ENCODE measurements at regions not wholly inside any gene's neighbourhood (a gene's known extent, or its start where the extent isn't known, plus 50 kb on each side); places are given as distances from the start of the nearest gene placed in this dataset.

DNA sequence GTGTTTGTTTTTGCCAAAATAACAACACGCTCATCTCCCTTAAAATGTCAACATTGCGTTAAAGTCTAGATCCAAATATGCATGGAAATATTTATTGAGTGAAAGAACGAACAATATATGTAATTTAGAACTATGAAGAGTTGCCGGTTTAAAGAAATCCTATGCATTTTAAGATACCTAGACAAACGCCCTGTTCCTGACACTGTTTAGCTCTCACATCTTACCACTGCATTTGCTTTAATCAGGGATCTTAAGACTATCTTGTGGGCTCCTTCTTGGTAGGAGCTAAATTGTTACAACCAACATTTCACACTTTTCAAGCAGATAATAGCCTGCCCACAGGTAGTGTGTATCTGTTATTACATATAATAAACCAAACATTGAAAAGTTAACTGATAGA is 96.6 kb upstream of the RPS6KA3 start:
- no peak for DNase-seq

DNA sequence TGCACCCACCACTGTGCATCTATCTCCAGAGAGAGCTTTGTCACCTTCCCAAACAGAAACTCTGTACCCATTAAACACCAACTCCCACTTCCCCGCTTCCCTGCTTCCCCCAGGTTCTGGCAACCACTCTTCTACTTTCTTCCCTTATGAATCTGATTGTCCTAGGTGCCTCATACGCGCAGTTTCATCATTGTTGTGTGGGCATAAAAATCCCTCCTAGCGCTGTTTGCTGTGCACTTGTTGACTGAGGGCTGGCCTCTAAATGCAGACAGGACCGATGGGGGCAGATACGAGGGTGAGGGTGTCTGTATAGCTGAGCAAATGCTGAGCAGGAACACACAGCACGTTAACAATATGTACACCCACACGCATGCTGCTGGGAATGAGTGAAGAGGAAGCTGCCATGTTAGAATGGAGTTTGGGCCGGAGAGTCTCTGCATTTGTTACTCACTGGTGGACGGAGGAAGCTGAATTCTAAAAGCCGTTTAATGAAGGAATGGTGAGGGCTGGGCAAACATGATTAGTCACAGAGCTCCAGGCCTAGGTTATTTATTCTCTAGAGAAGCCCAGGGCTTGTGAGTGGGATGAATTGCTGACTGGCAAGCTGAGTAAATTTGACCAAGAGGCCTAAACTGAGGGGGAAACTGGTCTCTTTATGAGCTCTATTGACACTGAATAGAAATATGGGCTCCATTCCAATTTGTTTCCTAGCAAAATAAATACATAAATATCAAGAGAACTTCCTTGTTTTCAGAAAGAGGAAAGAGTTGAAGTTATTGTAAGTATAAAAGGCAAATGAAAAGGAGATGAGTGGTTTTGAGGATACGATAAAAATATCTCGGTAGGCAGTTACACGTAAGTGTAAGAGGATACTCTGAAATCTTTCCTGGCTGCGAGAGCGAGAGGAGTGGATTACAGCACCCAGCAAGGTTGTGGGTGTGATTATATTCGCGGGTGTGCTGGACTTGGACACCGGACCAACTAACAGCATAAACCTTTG is 95.9 kb upstream of the RPS6KA3 start:
- DNase-seq = no peak

DNA sequence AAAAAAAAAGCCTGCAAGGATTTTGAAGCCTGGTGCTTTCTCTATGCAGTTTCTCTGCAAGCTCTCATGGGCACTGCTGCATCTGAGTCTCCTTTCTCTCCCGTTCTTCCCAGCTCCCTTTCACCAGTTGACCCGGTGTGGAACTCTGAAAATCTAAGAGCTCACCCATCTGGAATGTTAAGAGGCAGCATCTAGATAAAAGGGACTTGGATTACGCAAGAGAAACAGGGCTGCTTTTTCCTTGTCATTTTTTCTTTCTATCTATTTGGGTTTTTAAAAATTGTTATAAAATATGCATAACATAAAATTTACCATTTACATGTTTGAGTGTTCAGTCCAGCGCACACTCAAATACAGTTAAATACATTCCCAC is 95.2 kb upstream of the RPS6KA3 start:
- no peak for DNase-seq

DNA sequence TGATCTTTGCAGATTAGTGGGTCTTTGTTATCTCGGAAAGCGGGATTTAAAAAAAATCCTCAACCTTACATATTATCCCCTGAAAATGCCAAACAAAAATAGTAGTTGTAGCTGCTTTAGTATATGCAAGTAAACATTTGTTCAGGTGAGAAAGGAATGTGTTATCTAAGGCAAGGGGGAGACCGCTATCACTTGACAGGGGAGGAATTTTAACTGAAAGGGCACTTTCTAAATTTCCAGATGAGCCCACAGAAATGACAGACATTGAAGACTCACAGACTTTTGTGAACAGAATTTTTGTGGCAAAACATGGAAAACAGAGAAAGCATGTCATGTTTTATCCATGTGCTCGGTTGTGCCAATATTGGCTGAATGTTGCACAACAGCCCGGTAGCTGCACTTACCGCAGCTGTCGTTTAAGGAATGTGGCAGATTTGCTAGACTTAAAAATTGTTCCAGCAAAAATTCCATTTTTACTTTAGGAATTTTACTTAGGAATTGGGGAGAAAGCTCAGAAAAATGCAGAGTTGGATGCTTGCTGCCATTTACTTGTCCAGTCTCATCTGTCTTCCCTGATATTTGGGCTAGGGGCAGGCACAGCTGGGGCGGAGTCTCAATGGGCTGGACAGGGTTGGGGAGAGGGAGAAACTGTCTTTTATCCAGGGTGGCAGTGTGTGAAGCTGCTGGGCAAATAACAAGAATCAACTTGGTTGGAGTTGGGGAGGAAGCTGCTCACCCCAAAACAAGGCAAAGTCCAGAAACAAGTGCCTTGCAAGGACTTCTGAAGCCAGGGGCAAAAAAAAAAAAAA is 94.6 kb upstream of the RPS6KA3 start:
- DNase-seq = no peak

DNA sequence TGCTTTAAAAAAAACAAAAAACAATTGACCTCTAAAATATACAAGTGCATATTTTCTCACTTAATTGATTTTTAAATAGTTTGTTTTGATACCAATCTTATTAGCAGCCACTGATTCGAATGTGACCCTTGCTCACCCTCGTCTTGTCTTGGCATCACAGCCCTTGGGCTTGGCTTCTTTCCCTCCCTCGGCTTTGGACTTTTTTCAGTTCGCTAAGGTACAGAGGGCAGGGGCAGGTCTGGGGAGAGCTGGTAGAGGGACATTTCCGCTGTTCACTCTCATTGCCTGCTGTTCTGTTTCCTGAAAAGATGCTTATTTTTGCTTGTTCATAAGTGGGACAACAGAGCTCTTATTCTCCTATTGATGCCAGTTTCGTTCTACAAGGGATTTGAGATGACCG is 88.5 kb upstream of the RPS6KA3 start:
- no peak for DNase-seq

DNA sequence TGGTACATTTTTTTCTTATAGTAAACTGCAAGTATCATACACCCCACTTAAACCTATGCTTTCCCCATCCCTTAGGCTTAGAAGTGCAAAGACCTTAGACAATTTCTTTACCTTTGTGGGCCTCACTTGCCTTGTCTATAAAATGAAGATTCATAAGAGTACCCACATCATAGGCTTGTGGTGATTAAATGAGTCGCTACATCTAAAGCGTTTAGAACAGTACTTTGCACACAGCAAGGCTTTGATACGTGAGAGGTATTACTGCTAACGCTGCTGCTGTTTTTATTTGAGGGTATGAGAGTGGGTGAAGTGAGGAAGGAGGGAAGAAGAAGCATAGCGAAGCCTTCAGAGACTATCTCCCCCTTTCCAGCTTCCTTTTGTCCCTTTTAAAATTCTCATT is 87.8 kb upstream of the RPS6KA3 start:
- no peak for DNase-seq

DNA sequence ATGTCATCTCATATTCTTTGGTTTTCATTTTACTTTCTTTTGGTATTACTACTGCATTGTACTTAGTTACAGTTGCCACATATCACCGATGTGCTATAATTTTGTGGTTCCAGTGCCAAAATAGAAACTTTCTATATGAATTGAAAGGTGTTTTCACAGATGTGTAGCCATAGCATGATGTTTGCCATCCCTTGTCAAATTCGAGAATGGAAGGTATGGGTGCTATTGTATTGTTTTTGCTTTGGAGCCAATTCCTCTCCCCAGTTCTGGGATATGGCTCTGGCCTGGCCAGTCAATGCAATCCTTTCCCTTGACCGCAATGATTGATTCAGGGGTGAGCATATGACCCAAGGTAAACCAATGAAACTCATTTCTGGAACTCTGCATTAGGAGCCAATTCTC is 86.2 kb upstream of the RPS6KA3 start:
- no peak for DNase-seq

DNA sequence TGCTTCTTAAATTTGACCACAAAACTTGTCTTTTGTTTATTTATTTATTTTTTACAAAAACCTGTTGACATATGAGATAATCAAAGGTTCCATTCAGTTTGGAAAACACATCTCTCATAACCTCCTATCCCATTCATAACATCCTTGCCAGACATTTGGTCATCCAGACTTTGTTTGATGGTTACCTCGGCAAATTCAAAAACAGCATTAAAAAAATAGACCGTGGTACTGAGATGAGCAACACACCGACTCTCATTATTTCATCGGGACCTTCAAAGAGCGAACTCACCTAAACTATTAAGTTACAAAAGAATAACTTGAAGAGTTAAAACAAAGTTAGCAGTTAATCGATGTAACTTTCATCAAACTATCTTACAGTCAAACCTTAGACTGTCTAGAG is 85.8 kb upstream of the RPS6KA3 start:
- no peak for DNase-seq

DNA sequence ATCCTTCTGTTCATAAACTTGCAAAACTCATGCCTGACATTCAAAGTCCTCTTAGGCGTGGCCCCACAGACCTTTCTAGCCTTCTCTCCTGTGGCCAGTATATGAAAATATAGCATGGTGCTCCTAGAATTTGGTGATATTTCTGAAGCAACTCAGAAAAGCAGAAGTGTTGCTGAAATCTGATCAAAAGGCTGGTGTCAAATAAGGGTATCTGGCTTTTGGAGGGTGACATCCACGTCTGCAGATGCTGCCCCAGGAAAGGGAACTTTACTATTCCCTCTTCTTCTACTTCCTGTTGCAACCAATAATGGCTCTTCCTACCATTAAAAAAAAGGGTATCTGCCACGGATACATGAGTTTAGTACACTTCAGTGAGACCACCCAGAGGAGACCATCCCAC is 83.9 kb upstream of the RPS6KA3 start:
- DNase-seq = no peak

DNA sequence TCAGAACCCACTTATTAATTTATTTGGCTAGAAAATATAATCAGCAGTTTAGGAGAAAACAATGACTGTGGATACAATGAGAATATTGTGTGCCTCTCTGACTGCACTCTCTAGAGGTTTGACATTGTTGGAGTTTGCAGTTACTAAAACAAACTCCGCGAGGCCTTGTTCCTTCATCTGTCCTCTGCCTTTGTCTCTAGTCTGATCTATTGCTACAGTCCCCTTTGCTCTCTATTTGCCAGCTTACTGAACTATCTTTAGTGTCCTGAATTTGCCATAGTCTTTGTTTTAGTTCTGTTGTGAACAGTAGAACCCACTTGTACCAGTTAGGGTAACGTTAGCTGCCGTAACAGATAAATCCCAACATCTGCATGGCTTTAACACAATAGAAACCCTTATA is 81.4 kb upstream of the RPS6KA3 start:
- DNase-seq = no peak

DNA sequence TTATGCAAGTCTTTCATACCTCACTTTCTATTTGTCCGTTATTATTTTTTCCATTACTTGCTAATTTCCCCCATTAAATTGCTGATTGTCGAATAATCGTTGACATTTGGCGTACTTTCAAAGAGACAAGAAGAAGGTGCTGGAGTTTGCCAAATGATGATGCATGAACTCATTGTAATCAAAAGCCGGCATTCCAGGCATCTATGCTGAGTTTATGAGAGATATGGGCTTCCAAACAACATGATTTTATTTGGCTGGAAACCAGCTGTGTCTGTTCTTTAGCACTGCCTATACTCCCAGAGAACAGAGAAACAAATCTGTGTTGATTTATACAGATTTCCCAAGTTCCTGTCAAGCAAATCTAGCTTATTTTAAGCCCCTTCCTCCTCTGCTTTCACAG is 80.8 kb upstream of the RPS6KA3 start:
- DNase-seq = no peak

DNA sequence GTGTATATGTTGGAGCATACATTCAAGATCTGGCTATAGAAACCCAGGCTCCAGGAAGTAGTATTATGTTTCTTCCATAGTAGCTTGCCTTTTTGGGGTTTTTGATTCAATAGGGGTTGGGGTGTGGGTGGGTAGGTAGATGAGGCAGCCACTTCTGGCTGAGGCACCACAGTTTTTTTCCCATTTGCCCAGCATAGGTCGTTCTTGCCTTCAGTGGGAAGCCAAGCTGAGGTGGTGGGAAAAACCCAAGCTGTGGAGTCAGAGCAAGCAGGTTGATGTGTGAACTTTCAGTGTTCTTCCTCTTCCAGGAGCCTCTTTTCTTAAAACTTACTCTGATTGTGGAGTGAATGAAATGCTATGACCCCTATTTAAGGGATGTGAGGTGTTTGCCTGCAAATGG is 67.0 kb upstream of the RPS6KA3 start:
- DNase-seq = peak; percentile 36

DNA sequence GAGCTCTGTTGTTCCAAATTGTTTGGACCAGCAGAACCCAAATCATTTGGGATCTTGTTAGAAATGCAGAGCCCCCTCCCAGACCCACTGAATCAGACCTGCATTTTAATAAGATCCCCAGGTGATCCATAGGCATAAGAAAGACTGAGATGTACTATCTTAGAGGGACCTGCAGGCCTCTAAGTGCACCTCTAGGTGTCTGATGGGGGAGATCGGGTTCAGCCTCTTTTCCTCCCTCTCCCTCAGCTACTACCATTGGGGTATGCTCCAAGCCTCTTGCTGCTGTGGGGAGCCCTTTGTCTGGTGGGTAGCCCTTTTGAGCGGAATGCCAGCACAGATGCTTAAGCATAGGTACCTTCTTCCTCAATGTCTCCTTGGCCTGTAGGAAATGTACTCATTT is 63.8 kb upstream of the RPS6KA3 start:
- no peak for DNase-seq

DNA sequence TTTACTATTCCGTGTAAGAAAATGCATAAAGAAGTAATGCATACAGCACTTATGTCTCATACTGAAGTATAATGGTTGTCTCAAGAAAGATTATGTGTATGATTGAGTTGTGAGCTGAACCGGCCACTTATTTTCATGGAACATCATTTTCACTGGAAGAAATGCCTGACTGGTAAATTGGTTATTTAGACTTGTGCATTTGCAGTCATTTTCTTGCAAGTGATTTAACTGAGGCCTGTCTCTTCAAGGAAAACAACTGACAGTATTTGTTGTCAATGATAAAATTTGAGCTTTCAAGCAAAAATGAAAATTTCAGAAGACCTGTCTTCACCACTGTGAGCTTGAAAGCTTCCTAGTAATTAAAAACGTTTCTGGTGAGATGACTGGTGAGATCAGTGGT is 62.7 kb upstream of the RPS6KA3 start:
- DNase-seq = no peak

DNA sequence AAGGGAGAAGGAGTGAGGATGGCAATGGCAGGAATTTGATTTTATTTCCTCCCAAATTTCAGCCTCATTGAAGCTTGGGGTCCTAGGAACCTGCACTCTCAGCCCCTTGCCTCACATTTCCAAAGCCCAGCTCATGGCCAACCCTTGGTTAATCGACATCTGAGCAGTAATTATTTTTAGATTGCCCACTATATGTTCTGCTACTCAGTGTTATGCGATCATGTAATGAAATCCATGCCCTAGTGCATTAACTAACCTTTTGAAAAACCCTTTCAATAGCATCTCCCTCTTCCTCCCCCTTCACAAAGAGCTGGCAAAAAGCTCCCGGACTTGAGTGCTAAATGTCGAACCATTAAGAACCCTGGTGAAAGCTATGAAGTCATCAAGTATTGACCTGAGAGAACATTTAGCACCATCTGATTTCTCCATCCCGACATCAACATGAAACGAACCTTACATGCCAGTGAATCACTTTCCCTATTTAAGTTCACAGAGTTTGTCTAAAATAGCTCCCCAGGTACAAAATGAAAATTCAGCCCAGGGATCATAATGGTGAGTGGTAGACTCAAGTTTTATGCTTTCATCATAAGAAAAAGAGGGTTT is 59.2 kb upstream of the RPS6KA3 start:
- no peak for DNase-seq

DNA sequence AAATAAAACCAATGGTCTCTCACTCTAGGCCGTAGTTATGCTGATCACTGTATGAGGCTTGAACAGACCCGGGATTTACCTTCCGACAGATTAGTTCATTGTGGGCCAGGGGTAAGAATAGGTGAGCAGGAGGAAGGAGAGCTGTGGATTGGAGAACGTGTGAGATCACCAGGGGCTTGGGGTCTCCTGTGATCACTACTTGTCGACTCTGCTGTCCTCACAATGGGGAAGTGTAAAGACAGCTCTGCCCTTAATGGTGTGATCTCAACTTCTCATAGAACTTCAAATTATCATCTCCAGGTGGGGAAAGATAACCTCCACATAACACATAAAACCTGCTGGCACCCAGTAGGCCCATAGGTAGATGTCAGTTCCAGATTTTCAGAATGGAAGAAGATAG is 56.2 kb upstream of the RPS6KA3 start:
- DNase-seq = no peak

DNA sequence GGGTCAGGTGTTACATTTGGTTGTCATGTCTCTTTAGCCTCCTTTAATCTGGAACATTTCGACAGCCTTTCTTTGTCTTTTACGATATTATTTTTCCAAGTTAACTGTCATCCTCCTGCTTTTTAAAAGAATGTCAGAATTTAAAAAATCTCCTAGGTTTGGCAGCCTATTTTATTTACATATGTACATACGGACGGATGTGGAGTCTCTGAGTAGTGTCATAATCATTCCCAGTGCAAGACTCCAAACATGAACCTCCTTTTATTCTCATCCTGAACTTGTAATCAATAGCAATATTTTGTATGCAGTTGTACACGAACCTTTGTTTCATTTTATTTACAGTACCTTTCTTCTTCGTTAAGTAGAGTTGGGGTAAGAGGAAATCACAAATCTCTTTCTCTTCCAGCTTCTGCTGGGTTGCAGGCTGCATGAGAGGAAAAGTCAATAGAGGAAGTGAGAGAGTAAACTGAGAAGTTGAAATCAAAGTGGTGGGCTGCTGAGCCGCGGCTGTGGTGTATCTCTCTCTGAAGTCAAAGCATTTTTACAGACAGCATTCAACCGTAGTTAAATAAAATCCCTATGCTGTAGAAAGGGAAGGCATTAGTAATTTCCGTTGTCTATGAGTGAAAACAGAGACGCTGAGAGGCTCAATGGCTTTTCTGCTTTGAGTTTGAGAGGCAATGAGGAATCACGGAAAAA is 53.9 kb upstream of the RPS6KA3 start:
- DNase-seq = peak; percentile 4

DNA sequence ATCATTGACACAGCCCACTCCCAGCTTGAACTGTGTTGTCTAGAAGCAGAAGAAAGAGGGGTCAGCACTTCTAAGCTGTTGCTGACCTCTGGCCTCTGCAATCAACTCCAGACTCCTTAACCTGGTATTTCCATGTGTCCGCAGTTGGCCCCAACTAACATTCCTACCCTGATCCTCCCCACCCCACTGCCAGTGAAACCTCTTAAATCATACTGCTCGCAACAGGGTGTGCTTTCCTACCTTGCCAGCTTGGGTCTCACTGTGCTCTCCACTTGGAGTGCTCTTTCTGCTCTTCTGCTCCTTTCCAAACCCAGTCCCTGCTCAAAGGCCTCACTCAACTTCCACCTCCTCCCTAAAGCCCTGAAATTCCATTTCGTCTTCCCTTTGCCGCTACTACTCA is 52.3 kb upstream of the RPS6KA3 start:
- DNase-seq = no peak

DNA sequence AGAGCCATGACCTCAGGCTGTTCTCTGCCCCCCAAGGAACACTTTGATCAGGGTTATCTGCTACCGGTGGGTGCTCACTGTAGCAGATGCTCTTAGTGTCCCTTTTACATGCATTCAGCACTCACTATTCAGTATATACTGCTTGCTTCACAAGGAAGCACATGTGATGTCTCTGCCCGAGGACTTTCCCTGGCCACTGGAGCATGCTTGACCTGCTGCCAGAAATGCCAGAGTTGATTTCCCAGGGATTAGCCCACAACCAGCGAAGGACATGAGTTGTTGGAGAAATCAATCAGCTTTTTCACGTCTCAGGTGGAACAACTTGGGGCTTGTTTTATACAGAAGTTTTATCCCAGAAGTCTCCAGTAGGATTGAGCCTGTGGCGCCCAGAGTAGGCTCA is 51.2 kb upstream of the RPS6KA3 start:
- no peak for DNase-seq
